Suprapubic skin (tissue), 4 donors: ENCODE measurements at regions not wholly inside any gene's neighbourhood (a gene's known extent, or its start where the extent isn't known, plus 50 kb on each side); places are given as distances from the start of the nearest gene placed in this dataset.
"Not testable (repeated sequence)": the region's sequence is repeated elsewhere in the genome, so short reads cannot be mapped to it uniquely, and the experiment has no call there.

ENCODE experiments used
- DNase-seq, 2 donors: peaks; one replicate each; pipeline ENCODE4 v3.0.0-alpha.2; 2019; ENCODE audit warnings: low spot score in 2 of 2
- H3K27ac ChIP-seq: fragments of 200-600 bp; sonication (generic); one replicate; pipeline ENCODE4 v1.5.1; 2019
- H3K27me3 ChIP-seq: fragments of 200-600 bp; sonication (generic); one replicate; pipeline ENCODE4 v1.5.1; 2019
- H3K36me3 ChIP-seq: fragments of 200-600 bp; sonication (generic); one replicate; pipeline ENCODE4 v1.5.1; 2019
- H3K4me1 ChIP-seq: fragments of 200-600 bp; sonication (generic); one replicate; pipeline ENCODE4 v1.5.1; 2019
- H3K4me3 ChIP-seq: fragments of 200-600 bp; sonication (generic); one replicate; pipeline ENCODE4 v1.5.1; 2019; ENCODE audit warnings: mild to moderate bottlenecking
- H3K9me3 ChIP-seq: fragments of 200-600 bp; sonication (generic); one replicate; pipeline ENCODE4 v1.5.1; 2019
- CTCF ChIP-seq, 2 donors: fragments of 200-600 bp in 1 of 2; fragments of 450-650 bp in 1 of 2; sonication (generic) in 1 of 2; IDR thresholded peaks; one replicate each; pipeline ENCODE4 v1.5.1; 2016 to 2019; ENCODE audit warnings: antibody characterized with exemption in 2 of 2, mild to moderate bottlenecking in 1 of 2, moderate library complexity in 1 of 2
- EP300 ChIP-seq: sonication (generic); formaldehyde crosslinking; IDR thresholded peaks from one replicate; pipeline ENCODE4 v1.6.1; 2017; ENCODE audit warnings: antibody characterized with exemption
- POLR2A ChIP-seq, 2 donors: fragments of 450-650 bp; IDR thresholded peaks; one replicate each; pipeline ENCODE4 v1.6.1; 2017; ENCODE audit warnings: antibody characterized with exemption in 2 of 2, mild to moderate bottlenecking in 2 of 2, moderate library complexity in 2 of 2
- POLR2AphosphoS5 ChIP-seq, 3 donors: sonication (generic); formaldehyde crosslinking; IDR thresholded peaks; one replicate each; pipeline ENCODE4 v1.6.1; 2017; ENCODE audit warnings: antibody characterized with exemption in 3 of 3
- WGBS: methylation state at CpG from one replicate; pipeline ENCODE4 v1.1.5; 2018; 5-methylcytosine and 5-hydroxymethylcytosine counted together

DNA sequence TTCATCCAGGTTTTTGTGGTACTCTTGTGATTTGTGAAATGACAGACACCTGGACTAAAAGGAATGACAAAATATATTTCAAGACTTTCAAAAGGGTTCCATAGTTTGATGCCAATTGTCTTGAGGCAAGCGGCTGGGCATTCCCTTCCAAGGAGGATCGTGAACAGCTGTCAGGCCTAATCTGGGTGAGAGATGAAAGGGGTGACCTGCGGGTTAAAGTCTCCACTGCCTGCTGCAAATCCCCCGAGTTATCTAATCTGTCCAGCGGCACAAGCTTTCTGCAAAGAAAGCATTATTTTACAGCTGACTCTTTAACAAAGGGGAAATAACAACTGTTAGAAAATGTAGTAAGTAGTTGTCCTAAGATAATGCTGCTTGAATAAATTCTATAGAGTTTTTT is 128.7 kb upstream of the MB21D2 start:
- TF ChIP-seq POLR2A (IDR thresholded peaks at IDR 0.05): no peak
- no peak for TF ChIP-seq POLR2AphosphoS5 (IDR thresholded peaks at IDR 0.05)
- no peak for TF ChIP-seq CTCF (IDR thresholded peaks at IDR 0.05)
- TF ChIP-seq EP300: no peak
- Histone ChIP-seq H3K9me3 (no peaks in the 10 kb centered on the region), H3K4me3 (no peak overlapping the region), H3K27ac (no peak overlapping the region), H3K27me3 (no peaks in the 10 kb centered on the region), H3K4me1 (no peaks in the 10 kb centered on the region), H3K36me3 (no peaks in the 10 kb centered on the region)
- WGBS: 68% methylated on average over 5 of the region's 5 CpGs
- no peak for DNase-seq

GRCh38 chr3:193047461-193047860 is 129.8 kb upstream of the MB21D2 start:
- not testable (repeated sequence) for H3K4me1 ChIP-seq, H3K27me3 ChIP-seq, DNase-seq, H3K36me3 ChIP-seq, H3K27ac ChIP-seq, H3K4me3 ChIP-seq, H3K9me3 ChIP-seq
- 58% methylated on average over 1 of the region's 1 CpG for WGBS

- Histone ChIP-seq H3K36me3 (no peaks in the 10 kb centered on the region), H3K27me3 (no peaks in the 10 kb centered on the region), H3K9me3 (no peaks in the 10 kb centered on the region), H3K27ac (no peak overlapping the region), H3K4me1 (no peaks in the 10 kb centered on the region), H3K4me3 (no peak overlapping the region)
- 53% methylated on average over 1 of the region's 1 CpG for WGBS
- DNase-seq: no peak
- TF ChIP-seq EP300 (no peak), CTCF (IDR thresholded peaks at IDR 0.05) (no peak), POLR2A (IDR thresholded peaks at IDR 0.05) (no peak), POLR2AphosphoS5 (IDR thresholded peaks at IDR 0.05) (no peak)
These were observed 130.5 kb upstream of the MB21D2 start for GRCh38 chr3:193048127-193048526.

DNA sequence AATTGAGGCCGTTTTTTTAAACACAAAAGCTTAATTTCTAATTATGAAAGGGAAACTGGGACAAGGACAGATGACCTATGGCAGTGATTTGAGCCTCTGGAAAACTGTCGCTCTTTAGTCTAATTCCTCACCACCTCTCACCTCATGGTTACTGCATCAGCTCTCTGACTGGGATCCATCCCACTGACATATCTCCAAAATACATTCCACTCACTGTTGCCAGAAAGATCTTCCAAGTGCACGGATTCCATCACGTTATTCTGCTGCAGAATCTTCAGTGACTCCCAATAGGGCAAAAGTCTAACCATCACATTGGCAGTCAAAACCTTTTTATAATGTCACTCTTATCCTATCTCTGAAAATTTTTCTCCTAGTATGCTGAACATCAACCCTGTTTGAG is 132.3 kb upstream of the MB21D2 start:
- no peak overlapping the region for H3K4me3 ChIP-seq
- no peak overlapping the region for H3K27ac ChIP-seq
- no peak for TF ChIP-seq POLR2A (IDR thresholded peaks at IDR 0.05)
- no peak for TF ChIP-seq CTCF (IDR thresholded peaks at IDR 0.05)
- TF ChIP-seq EP300: no peak
- no peaks in the 10 kb centered on the region for H3K4me1 ChIP-seq
- WGBS: 50% methylated on average over 4 of the region's 4 CpGs
- no peak for DNase-seq
- H3K9me3 ChIP-seq: no peaks in the 10 kb centered on the region
- no peaks in the 10 kb centered on the region for H3K36me3 ChIP-seq
- no peaks in the 10 kb centered on the region for H3K27me3 ChIP-seq

DNA sequence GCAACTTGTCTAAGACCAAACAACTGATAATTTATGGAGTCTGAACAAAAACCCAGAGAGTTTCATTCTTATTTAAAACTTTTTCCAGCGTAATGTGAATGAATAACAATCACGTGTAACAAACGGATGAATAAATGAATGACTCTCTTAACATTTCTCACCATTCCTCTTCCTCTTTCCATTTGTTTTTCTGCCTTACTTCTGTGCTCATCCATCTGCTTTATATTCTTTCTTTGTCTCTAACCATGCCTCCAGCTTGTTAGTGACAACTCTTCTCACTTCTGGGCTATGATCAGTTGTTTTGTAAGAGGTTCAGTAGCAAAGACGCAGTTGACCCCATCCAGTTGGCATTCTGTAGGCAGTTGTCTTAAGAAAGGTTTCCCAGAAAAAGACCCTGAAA is 133.7 kb upstream of the MB21D2 start:
- H3K36me3 ChIP-seq: no peaks in the 10 kb centered on the region
- no peaks in the 10 kb centered on the region for H3K9me3 ChIP-seq
- 91% methylated on average over 4 of the region's 4 CpGs for WGBS
- TF ChIP-seq EP300 (no peak), POLR2AphosphoS5 (IDR thresholded peaks at IDR 0.05) (no peak), POLR2A (IDR thresholded peaks at IDR 0.05) (no peak), CTCF (IDR thresholded peaks at IDR 0.05) (no peak)
- H3K27ac ChIP-seq: no peak overlapping the region
- no peak for DNase-seq
- H3K27me3 ChIP-seq: no peaks in the 10 kb centered on the region
- H3K4me1 ChIP-seq: no peaks in the 10 kb centered on the region
- H3K4me3 ChIP-seq: no peak overlapping the region

DNA sequence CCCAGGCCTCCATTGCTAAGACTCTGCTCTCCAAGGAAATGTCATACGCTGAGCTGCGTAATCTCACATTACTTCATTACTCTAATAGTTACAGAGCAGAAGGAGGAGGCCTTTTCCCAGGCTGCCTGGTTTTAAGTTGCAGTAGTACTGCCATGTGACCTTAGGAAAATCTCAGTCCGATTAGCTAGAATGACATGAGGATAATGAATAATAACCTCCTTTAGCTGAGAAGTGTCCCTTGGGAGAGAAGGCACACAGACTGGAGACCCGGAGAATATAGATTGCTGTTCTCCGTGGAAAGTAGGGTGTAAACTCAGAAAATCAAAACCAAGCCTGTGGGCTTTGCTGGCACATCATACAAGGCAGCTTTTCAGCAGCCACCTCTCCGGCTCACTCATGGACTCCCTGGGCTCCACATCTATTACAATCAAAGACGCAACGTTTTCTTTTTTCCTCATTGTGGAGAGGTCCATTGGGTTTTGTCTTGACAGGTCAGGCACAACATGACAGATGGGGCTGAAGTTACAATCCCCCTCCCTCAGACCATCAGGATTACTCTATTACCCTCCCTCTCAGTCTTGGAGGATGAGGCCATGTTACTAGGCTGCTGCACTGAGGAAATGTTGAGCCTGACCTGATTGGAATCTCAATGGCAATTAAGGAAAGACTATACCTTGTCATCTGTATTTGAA is 134.8 kb upstream of the MB21D2 start:
- Histone ChIP-seq H3K27ac (no peak overlapping the region), H3K4me1 (no peaks in the 10 kb centered on the region), H3K27me3 (no peaks in the 10 kb centered on the region), H3K36me3 (no peaks in the 10 kb centered on the region), H3K9me3 (no peaks in the 10 kb centered on the region), H3K4me3 (no peak overlapping the region)
- WGBS: 65% methylated on average over 8 of the region's 8 CpGs
- TF ChIP-seq POLR2AphosphoS5 (IDR thresholded peaks at IDR 0.05) (no peak), EP300 (no peak), POLR2A (IDR thresholded peaks at IDR 0.05) (no peak), CTCF (IDR thresholded peaks at IDR 0.05) (no peak)
- DNase-seq: no peak
